Dermis microvascular lymphatic vessel endothelial cell (primary cell): ENCODE measurements at regions not wholly inside any gene's neighbourhood (a gene's known extent, or its start where the extent isn't known, plus 50 kb on each side); places are given as distances from the start of the nearest gene placed in this dataset.

Experiments
- DNase-seq, 2 donors: peaks; one replicate each; pipeline versions ENCODE4 v3.0.0 to v3.0.0-alpha.2; 2010; ENCODE audit warnings: low read depth in 2 of 2

- DNase-seq = no peak
Measured at GRCh38 chr16:64541621-64542020, 580.2 kb downstream of the CDH11 start.

- DNase-seq = no peak
Measured at GRCh38 chr16:64540434-64540833, 581.4 kb downstream of the CDH11 start.

- DNase-seq = no peak
Measured at GRCh38 chr16:64539811-64540371, 582.0 kb downstream of the CDH11 start.

GRCh38 chr16:64534180-64534780 is 587.6 kb downstream of the CDH11 start:
- no peak for DNase-seq

- DNase-seq = no peak
Measured at GRCh38 chr16:64532691-64533090, 589.2 kb downstream of the CDH11 start.

GRCh38 chr16:64532117-64532516 is 589.7 kb downstream of the CDH11 start:
- DNase-seq = no peak

- no peak for DNase-seq
Measured at GRCh38 chr16:64531401-64531800, 590.5 kb downstream of the CDH11 start.

- no peak for DNase-seq
Measured at GRCh38 chr16:64522548-64522947, 599.3 kb downstream of the CDH11 start.

- no peak for DNase-seq
Measured at GRCh38 chr16:64513871-64514270, 608.0 kb downstream of the CDH11 start.

- DNase-seq = no peak
Measured at GRCh38 chr16:64507240-64508024, 614.4 kb downstream of the CDH11 start.

GRCh38 chr16:64499211-64499610 is 622.7 kb downstream of the CDH11 start:
- no peak for DNase-seq

- no peak for DNase-seq
Measured at GRCh38 chr16:64498363-64498762, 623.5 kb downstream of the CDH11 start.

- no peak for DNase-seq
Measured at GRCh38 chr16:64493709-64494108, 628.2 kb downstream of the CDH11 start.

- DNase-seq = no peak
Measured at GRCh38 chr16:64489449-64489848, 632.4 kb downstream of the CDH11 start.

- DNase-seq = no peak
Measured at GRCh38 chr16:64486561-64486960, 635.3 kb downstream of the CDH11 start.

- no peak for DNase-seq
Measured at GRCh38 chr16:64481497-64481896, 640.4 kb downstream of the CDH11 start.

GRCh38 chr16:64478252-64478906 is 643.5 kb downstream of the CDH11 start:
- peak; percentile 28 to 73 for DNase-seq

GRCh38 chr16:64475627-64476351 is 646.1 kb downstream of the CDH11 start:
- no peak for DNase-seq

- DNase-seq = no peak
Measured at GRCh38 chr16:64470916-64471315, 650.9 kb downstream of the CDH11 start.

- no peak for DNase-seq
Measured at GRCh38 chr16:64469906-64470702, 651.8 kb downstream of the CDH11 start.

- no peak for DNase-seq
Measured at GRCh38 chr16:64469351-64469750, 652.5 kb downstream of the CDH11 start.
